ENCODE measurements at regions not wholly inside any gene's neighbourhood (a gene's known extent, or its start where the extent isn't known, plus 50 kb on each side); places are given as distances from the start of the nearest gene placed in this dataset.

DNA sequence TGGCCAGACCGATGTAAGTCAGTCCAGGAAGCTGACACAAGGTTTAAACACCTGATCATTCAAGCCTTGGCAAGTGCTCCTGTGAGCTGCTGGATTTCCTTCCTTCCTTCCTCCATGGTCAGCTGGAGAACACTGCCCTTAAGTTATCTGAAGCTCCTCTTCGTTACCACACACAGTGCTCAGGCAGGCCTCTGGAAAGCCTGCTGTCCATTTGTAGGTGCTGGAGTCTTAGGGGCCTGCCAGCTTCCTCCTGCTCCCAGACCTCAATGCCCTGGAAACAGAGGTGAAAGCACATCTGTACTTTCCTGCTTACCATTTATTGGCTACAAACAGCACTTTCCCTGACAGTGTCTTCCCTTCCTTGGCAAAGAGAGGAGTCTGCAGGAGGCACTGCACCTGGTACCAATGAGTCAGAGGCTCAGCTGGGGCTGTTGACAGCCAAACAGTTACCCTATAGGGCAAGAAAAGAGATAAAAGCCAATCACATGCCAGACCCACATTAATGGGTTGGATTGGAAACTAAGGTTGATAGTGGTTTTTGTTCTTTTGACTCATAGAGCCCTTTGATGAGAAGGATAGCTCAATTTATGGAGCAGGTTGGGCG is 72.6 kb upstream of the PUM3 start:
- no peaks in the 10 kb centered on the region for H3K9me1 ChIP-seq (ENCODE audit: control insufficient read depth, insufficient read depth, low read length)
- WGBS (ENCODE audit: insufficient coverage, low coverage, missing lambda C conversion rate): 0% methylated on average over 3 of the region's 3 CpGs

DNA sequence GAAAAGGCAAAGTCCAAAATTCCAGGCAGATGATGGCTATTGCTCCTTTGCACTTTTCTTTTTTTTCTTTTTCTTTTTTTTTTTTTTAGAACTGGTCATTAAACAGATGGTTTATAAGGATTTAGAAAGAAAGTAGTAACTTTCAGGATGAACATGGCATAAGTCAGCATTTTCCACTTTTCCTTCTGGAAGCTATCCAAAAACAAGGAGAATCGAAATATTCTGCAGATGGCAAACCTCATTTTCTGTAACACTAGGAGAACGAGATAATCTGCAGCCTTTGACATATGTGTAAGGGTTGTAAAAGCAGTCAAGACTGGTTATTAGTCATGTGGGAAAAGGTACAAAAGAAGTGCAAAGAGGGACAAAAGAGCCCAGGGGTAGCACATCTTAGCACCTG is 69.1 kb upstream of the PUM3 start:
- DNase-seq (ENCODE audit: extremely low read depth in 1 of 4, low spot score in 3 of 4) (no peak), FAIRE-seq (no peak), ATAC-seq (no peak)
- Histone ChIP-seq H3K9ac (ENCODE audit: insufficient read depth in 1 of 2, low read depth in 2 of 2, low read length in 2 of 2) (no peak overlapping the region), H3K4me1 (replicated peaks in 1 of 2; ENCODE audit: control insufficient read depth in 2 of 2, insufficient read depth in 2 of 2, low read length in 2 of 2) (no peaks in the 10 kb centered on the region), H3K27ac (ENCODE audit: extremely low read depth, low read depth, low read length) (no peak overlapping the region), H4K20me1 (replicated peaks; ENCODE audit: control insufficient read depth, insufficient read depth, low read length) (no peaks in the 10 kb centered on the region), H3K9me1 (ENCODE audit: control insufficient read depth, insufficient read depth, low read length) (no peaks in the 10 kb centered on the region), H3K4me3 (no peak overlapping the region), H3K79me2 (ENCODE audit: control insufficient read depth, insufficient read depth, low read length) (no peaks in the 10 kb centered on the region), H3K4me2 (ENCODE audit: insufficient read depth, low read length) (no peak overlapping the region), H3K9me3 (replicated peaks; ENCODE audit: control insufficient read depth, insufficient read depth, low read depth, low read length) (no peaks in the 10 kb centered on the region), H3K27me3 (ENCODE audit: control insufficient read depth in 2 of 2, insufficient read depth in 2 of 2, low read length in 2 of 2) (no peaks in the 10 kb centered on the region), H3K36me3 (ENCODE audit: control insufficient read depth, insufficient read depth, low read length) (no peaks in the 10 kb centered on the region), H2AFZ (ENCODE audit: low read depth, low read length) (no peak overlapping the region)
- in situ Hi-C loops (cut with MboI) (no loop called here), intact Hi-C loops (cut with micrococcal nuclease) (no loop called here)
- 0% methylated on average over 2 of the region's 2 CpGs for WGBS (ENCODE audit: insufficient coverage, low coverage, missing lambda C conversion rate)
- ChIA-PET POLR2A (no interaction called here), CTCF (ENCODE audit: low intra/inter-chr PET ratio) (no interaction called here)
- BruUV-seq (replicated peaks): no TSS peak
- no peak for TF ChIP-seq HDGF (IDR thresholded peaks at IDR 0.05)

More for the DNA sequence above, 72.6 kb upstream of the PUM3 start:
- FAIRE-seq (no peak), ATAC-seq (no peak), DNase-seq (ENCODE audit: extremely low read depth in 1 of 4, low spot score in 3 of 4) (no peak)
- POLR2A ChIA-PET: no interaction called here
- Histone ChIP-seq H3K9ac (ENCODE audit: insufficient read depth in 1 of 2, low read depth in 2 of 2, low read length in 2 of 2) (no peak overlapping the region), H4K20me1 (replicated peaks; ENCODE audit: control insufficient read depth, insufficient read depth, low read length) (no peaks in the 10 kb centered on the region), H3K4me3 (no peak overlapping the region), H3K27me3 (ENCODE audit: control insufficient read depth in 2 of 2, insufficient read depth in 2 of 2, low read length in 2 of 2) (no peaks in the 10 kb centered on the region), H3K9me3 (replicated peaks; ENCODE audit: control insufficient read depth, insufficient read depth, low read depth, low read length) (no peaks in the 10 kb centered on the region), H3K27ac (ENCODE audit: extremely low read depth, low read depth, low read length) (no peak overlapping the region), H3K4me1 (replicated peaks in 1 of 2; ENCODE audit: control insufficient read depth in 2 of 2, insufficient read depth in 2 of 2, low read length in 2 of 2) (no peaks in the 10 kb centered on the region), H3K36me3 (ENCODE audit: control insufficient read depth, insufficient read depth, low read length) (no peaks in the 10 kb centered on the region), H2AFZ (ENCODE audit: low read depth, low read length) (no peak overlapping the region), H3K79me2 (ENCODE audit: control insufficient read depth, insufficient read depth, low read length) (no peaks in the 10 kb centered on the region), H3K4me2 (ENCODE audit: insufficient read depth, low read length) (no peak overlapping the region)
- intact Hi-C loops (cut with micrococcal nuclease): no loop called here
- TF ChIP-seq, protein P1, sequence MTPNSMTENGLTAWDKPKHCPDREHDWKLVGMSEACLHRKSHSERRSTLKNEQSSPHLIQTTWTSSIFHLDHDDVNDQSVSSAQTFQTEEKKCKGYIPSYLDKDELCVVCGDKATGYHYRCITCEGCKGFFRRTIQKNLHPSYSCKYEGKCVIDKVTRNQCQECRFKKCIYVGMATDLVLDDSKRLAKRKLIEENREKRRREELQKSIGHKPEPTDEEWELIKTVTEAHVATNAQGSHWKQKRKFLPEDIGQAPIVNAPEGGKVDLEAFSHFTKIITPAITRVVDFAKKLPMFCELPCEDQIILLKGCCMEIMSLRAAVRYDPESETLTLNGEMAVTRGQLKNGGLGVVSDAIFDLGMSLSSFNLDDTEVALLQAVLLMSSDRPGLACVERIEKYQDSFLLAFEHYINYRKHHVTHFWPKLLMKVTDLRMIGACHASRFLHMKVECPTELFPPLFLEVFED (CRISPR knock-in tag; conservative IDR thresholded peaks at IDR 0.05): no peak
- TF ChIP-seq CTBP1 (IDR thresholded peaks at IDR 0.05; ENCODE audit: borderline replicate concordance): no peak
- in situ Hi-C loops (cut with MboI): no loop called here
- no TSS peak for BruUV-seq (replicated peaks)
- CTCF ChIA-PET (ENCODE audit: low intra/inter-chr PET ratio): no interaction called here

All from K562 (cell line).